ENCODE measurements at regions not wholly inside any gene's neighbourhood (a gene's known extent, or its start where the extent isn't known, plus 50 kb on each side); places are given as distances from the start of the nearest gene placed in this dataset.

DNA sequence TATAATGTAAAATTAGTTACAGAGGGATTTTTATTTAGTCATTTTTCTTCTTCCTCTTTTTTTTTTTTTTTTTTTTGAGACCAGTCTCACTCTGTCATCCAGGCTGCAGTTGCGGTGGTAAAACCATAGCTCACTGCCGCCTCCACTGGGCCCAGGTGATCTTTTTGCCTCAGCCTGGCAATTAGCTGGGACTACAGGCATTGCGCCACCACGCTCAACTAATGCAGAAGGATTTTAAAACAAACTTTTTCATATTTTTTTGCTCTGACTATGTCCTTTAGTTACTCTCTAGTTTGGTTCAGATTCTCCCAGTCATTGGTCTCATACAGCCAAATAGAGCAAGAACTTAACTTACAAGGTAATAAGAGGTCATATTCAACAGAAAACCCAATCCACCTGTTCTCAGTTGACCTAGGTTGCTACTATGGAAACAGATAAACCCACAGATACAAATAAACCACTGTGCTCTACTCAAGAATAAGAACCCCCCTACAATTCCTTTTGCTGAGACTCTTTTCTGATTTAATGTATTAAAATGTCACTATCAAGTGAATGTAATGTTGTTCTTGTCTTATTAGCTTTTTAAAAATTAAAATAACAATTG, 50.1 kb upstream of the TTC39B start:
- no peak for DNase-seq (ENCODE audit: low read depth, low spot score)
- no peak overlapping the region for H3K4me3 ChIP-seq (ENCODE audit: low read depth, low read length)
- in situ Hi-C loops (cut with HindIII; ENCODE audit: low sequenced_read_pairs): no loop called here
- TF ChIP-seq, protein P1, sequence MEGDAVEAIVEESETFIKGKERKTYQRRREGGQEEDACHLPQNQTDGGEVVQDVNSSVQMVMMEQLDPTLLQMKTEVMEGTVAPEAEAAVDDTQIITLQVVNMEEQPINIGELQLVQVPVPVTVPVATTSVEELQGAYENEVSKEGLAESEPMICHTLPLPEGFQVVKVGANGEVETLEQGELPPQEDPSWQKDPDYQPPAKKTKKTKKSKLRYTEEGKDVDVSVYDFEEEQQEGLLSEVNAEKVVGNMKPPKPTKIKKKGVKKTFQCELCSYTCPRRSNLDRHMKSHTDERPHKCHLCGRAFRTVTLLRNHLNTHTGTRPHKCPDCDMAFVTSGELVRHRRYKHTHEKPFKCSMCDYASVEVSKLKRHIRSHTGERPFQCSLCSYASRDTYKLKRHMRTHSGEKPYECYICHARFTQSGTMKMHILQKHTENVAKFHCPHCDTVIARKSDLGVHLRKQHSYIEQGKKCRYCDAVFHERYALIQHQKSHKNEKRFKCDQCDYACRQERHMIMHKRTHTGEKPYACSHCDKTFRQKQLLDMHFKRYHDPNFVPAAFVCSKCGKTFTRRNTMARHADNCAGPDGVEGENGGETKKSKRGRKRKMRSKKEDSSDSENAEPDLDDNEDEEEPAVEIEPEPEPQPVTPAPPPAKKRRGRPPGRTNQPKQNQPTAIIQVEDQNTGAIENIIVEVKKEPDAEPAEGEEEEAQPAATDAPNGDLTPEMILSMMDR (IDR thresholded peaks at IDR 0.05; ENCODE audit: low read depth, low read length): no peak
